NCI-H1417 treated with DMSO at 0.1 percent for 48 hours (cell line): ENCODE measurements at regions not wholly inside any gene's neighbourhood (a gene's known extent, or its start where the extent isn't known, plus 50 kb on each side); places are given as distances from the start of the nearest gene placed in this dataset.

ENCODE experiments used
- DNase-seq: peaks from one replicate; lab custom pipeline; 2025; lab: John Stamatoyannopoulos, UW

DNA sequence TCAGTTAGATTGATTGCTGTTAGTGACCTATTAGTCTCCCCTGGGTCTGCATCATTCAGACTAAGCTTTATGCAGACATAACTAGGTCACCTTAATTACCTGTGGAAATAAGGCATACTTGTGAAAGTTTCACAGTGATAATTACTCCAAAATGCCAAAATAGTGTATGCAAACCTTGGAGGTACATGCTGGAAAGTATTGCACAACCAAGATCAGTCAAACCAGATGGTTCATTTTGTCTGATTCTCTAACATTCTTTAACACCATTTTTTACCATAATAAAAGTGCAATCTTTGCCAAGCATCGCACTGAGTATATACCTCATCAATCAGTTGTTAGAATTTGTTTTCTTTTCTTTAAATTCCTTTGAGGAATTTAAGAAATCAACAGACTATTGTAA is 186.3 kb upstream of the TMEFF2 start:
- DNase-seq, result no peak

DNA sequence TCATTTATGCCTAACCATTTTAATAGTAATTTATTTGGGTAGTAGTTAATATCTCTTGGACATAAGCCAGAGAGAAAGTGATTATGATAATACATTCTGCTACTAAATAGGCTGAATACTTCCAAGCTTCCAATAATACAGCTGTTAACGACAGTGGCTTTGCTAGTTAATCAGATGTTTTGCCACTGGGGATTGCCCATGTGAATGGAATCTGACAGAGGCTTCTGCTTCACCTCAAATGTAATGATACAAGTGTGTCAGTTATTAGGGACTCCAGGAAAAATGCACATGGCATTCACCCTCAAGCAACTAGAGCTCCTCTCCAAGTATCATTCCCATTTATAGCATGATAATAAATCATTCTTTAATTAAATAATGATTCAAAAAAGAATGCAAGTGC is 185.0 kb upstream of the TMEFF2 start:
- no peak for DNase-seq

DNA sequence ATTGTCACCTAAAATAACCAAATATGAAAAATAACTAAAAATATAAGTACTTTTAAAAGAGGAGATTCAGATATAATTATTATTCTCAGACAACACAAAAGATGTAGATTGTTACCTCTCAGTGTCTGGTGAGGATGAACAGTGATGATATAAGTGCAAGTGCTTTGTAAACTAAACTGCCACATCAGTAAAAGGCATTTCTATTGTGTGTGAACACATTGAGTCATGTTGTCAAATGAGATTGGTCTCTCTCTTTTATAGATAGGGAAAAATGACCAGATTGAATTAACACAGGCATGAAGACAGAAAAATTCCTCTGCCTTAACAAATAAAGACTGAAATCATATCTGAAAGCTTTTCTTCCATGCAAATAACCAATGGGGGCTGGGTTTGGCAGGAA is 182.4 kb upstream of the TMEFF2 start:
- no peak for DNase-seq

DNA sequence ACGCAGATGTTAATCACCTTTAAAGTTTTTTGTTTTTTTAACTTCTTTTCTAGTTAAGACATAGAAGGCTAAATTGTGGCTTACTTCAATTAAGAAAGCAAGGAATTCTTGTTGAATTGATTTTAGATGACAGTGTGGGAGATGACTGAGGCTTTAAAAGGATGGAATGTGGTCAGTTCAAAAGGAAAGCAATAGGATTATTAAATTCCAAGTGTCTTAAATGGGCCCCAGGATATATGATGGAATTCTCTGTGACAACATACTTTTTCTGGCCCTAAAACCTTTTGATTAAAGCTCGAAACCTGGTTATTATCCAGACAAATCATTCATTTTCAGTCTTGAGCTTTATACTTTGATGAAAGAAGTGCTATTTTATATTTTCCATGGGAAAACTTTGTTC is 179.0 kb upstream of the TMEFF2 start:
- DNase-seq, result no peak

DNA sequence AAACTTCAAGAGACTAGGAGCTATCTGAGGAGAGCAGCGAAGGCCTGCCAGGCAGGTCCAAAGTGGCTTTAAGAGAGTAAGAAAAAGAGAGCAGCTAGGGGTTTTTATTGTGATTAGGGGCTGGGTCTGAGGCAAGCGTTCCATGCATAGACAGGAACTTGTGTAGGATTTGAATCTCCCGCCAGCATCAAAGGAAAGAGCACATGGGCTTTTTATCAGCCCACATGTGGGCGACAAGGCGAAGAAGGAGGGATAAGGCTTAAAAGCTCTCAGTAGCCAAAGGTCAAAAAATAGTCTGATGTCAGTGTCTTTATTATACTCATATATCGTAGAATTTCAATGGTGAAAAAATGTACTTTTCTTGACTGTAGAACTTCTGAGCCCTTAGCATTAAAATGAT is 178.5 kb upstream of the TMEFF2 start:
- no peak for DNase-seq

DNA sequence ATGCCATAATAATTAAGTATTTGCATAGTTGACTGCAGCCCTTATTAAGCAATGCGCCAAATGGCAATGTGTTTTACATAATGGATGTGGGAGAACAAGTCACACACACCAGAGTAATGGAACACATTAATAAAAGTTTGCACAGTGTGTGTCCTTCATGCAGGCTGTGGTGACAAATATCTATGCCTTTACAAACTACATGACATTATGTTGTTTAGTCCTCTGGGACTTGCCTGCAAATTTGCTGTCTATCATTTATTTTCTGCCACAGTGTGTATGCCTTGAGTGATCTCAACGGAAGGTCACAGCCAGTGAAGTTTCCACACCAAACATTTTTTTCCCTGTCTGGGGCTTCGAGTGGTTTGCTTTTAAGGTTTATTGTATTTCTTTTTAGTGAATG is 175.2 kb upstream of the TMEFF2 start:
- no peak for DNase-seq

DNA sequence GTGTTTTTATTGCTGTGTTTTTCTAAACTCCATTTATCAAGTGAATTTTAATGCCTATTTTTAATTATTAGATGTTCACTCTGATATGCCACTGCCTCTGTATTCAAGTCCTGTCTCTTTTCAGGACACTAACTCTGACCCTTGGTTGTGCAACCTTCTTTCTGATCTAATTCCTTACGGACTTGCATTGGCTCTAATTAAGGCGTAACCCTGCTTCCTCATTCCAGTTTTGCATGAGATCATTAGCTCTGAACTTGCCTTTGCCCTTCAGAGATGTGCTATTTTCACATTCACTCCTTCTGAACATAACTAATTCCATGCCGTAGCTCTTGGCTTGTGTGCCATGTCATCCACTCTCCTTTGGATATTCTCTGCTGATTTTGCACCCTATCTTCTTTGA is 162.5 kb upstream of the TMEFF2 start:
- DNase-seq, result no peak

DNA sequence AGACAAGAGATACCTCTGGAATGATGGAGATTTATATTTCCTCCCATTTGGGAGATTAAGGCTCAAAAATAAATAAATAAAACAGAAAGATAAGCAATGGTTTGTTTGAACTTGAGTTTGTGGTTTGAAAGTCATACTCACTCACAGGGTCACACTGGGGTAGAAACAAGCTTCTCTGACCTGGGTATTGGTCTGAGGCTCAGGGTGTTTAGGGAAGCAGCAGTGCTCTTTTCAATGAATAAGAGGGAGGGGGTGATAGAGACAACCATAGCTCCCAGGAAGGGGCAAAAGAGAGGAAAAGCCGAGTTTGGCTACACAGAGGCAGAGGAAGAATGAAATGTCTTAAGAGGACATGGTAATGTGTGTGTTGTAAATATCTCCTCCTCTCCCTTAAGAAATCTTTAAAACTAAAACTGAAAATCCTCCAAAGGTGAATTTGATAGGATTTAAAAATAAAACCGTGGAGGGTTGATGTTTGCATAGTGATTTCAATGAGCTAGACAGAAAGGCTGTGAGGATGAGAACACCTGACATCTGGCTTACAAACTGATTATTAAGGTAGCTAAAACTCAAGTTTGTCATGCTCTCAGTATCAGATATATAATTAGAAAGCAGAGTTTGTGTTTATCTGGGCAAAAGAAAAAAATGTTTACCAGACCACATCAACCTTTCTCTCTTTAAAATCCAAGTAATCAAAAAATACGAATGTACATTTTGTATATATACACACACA is 159.9 kb upstream of the TMEFF2 start:
- no peak for DNase-seq

GRCh38 chr2:192347542-192347941 is 152.8 kb upstream of the TMEFF2 start:
- DNase-seq, result no peak

DNA sequence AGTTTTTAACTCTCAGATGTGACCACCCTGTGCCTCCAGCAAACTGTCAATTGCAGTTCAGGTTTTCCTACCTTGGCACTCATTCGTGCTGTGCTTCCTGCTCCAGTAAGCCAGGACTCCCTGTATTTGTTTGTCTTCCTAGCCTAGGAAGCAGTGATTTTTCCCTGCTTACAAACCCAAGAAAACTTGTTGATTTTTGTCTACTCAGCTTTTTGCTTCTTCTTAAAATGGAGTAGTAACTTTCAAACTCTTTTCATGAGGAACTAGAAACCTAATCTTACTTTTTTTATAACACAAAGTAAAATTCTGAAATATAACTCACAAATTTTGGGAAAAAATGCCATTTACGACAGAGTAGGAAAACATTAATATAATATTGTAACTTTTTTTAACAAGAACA is 150.6 kb upstream of the TMEFF2 start:
- DNase-seq, result no peak

DNA sequence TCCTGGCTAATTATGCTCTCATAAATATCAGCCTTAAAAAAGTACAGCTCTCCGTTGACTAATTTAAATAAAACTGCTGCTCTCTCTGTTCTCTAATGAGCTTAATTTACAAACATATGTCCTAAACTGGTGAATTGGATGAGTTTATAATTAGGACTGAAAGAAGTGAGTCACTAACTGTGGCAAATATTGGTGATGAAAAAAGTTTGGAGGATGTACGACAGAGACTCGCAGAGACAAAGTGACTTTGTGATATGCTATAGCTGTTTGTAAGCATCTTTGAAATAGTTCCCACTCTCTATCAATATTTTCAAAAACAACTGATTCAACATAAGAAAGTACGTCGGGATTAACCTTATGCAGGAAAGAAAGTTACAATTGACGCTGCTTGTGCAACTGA is 138.9 kb upstream of the TMEFF2 start:
- DNase-seq, result no peak

DNA sequence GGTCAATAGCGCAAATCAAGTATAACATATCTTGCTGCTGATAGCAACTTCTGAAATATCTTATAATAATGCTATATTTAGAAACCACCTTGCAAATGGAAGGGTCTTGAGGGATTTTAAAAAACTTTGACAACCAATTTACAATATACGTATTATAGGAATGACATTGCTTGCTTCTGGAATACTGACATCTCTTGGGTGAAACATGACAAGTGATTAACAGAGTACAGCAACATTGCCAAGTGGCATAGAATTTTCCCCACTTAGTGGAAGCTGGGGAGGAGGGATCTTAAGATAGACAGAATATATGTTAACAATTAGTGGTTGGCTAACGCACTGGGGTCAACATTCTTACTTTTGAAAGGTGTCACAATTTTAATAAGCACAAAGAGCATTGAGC is 133.6 kb upstream of the TMEFF2 start:
- DNase-seq, result no peak

GRCh38 chr2:192327576-192327975 is 132.8 kb upstream of the TMEFF2 start:
- DNase-seq, result no peak

- DNase-seq, result no peak
These were observed 120.8 kb upstream of the TMEFF2 start for GRCh38 chr2:192315543-192315942.

DNA sequence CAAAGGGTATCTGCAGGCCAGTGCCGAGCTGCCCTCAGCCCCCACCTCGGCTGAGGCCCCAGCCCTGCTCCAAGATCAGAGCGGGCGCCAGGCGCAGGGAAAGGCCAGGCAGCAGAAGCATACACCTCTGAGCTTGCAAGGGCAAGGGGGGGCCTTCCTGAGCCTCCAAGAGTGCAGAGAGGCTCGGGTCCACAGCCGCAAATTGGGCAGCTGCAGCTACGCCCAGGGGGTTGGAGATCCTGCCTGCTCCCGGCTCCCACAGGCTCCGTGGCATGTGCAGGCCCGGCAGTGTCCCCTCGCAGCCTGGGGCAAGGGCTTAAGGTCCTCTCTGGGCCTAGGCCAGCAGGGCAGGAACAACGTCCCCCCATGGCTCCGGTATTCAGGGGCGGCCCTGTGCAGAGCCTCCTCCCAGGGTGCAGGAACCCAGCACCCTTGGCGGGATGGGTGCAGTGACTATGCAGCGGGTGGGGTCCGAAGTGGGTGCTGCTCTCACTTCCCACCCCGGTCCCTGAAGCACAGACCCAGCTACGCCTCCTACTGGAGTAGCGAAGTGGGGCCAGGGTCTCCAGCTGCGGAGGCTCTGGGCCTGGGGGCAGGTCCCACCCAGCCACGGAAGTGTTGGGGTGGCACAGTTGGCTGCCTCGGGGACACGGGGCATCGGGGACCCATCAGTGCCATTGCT is 120.2 kb upstream of the TMEFF2 start:
- no peak for DNase-seq

- no peak for DNase-seq
These were observed 119.0 kb upstream of the TMEFF2 start for GRCh38 chr2:192313773-192314172.

GRCh38 chr2:192311701-192312460 is 117.1 kb upstream of the TMEFF2 start:
- no peak for DNase-seq

GRCh38 chr2:192307530-192307929 is 112.8 kb upstream of the TMEFF2 start:
- no peak for DNase-seq

DNA sequence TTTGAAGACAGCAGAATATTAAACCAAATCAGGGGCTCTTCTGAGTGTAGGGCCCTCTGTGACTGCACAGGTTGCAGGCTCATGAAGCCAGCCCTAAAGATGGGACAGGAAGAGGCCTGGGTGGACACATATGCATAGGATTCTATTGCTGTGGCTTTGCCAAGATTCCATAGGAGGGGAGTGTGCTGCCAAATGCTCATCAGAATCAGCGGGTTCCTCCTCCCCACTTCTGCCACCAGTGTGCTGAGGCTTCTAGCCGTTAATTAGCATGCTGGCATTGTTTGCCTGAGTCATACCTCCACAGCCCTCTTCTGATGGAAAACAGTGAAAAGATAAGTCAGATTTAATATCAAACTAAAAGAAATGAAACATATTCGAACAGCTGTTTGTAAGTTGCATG is 103.9 kb upstream of the TMEFF2 start:
- DNase-seq, result no peak

DNA sequence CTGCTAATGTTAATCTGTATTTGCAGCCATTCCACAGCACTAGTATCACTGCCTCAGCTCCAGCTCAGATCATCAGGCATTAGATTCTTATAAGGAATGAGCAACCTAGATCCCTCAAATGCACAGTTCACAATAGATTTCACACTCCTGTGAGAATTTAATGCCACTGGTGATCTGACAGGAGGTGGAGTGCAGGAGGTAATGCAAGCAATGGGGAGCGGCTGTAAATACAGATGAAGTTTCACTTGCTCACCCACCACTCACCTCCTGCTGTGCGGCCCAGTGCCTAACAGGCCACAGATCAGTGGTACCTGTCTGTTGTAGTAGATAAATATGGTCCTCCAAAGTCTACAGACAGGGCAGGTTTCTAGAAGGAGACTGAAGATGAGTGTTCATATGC is 97.7 kb upstream of the TMEFF2 start:
- DNase-seq, result no peak

GRCh38 chr2:192288295-192288694 is 93.6 kb upstream of the TMEFF2 start:
- no peak for DNase-seq

- no peak for DNase-seq
These were observed 91.5 kb upstream of the TMEFF2 start for GRCh38 chr2:192286093-192286701.

- DNase-seq, result no peak
These were observed 88.7 kb upstream of the TMEFF2 start for GRCh38 chr2:192283450-192283849.
